22Rv1 (cell line): ENCODE measurements at regions not wholly inside any gene's neighbourhood (a gene's known extent, or its start where the extent isn't known, plus 50 kb on each side); places are given as distances from the start of the nearest gene placed in this dataset.

Experiments used
- H3K27ac ChIP-seq: fragments of 450-650 bp; 2 replicates; pipeline ENCODE4 v1.5.1; 2017
- CTCF ChIP-seq: fragments of 450-650 bp; IDR thresholded peaks from 2 replicates; pipeline ENCODE4 v1.5.1; 2017; ENCODE audit warnings: mild to moderate bottlenecking
- ZFX ChIP-seq: fragments of 450-650 bp; IDR thresholded peaks from 2 replicates; pipeline ENCODE4 v1.6.1; 2017; ENCODE audit warnings: antibody characterized with exemption, borderline replicate concordance

- no peak overlapping the region for H3K27ac ChIP-seq
- no peak for TF ChIP-seq ZFX
- no peak for TF ChIP-seq CTCF
These were observed 83.3 kb upstream of the HELT start for GRCh38 chr4:184934961-184935360.

GRCh38 chr4:184936071-184936470 lies 82.2 kb upstream of the HELT start:
- TF ChIP-seq CTCF (no peak), ZFX (no peak)
- no peak overlapping the region for H3K27ac ChIP-seq

GRCh38 chr4:184937030-184937710 lies 81.1 kb upstream of the HELT start:
- H3K27ac ChIP-seq: peak overlapping the region; percentile 23

GRCh38 chr4:184937745-184938144 lies 80.5 kb upstream of the HELT start:
- peak overlapping the region; percentile 23 for H3K27ac ChIP-seq
- TF ChIP-seq ZFX: no peak
- no peak for TF ChIP-seq CTCF

More at GRCh38 chr4:184937030-184937710, 81.1 kb upstream of the HELT start:
- no peak for TF ChIP-seq ZFX
- TF ChIP-seq CTCF: no peak

GRCh38 chr4:184938871-184939270 lies 79.4 kb upstream of the HELT start:
- H3K27ac ChIP-seq: no peak overlapping the region
- TF ChIP-seq CTCF: no peak
- no peak for TF ChIP-seq ZFX

- no peak overlapping the region for H3K27ac ChIP-seq
- no peak for TF ChIP-seq CTCF
- TF ChIP-seq ZFX: no peak
These were observed 78.3 kb upstream of the HELT start for GRCh38 chr4:184939978-184940377.

GRCh38 chr4:184940500-184940899 lies 77.8 kb upstream of the HELT start:
- TF ChIP-seq ZFX: no peak
- TF ChIP-seq CTCF: no peak
- no peak overlapping the region for H3K27ac ChIP-seq
